ENCODE measurements at regions not wholly inside any gene's neighbourhood (a gene's known extent, or its start where the extent isn't known, plus 50 kb on each side); places are given as distances from the start of the nearest gene placed in this dataset.

- TF ChIP-seq CTCF (IDR thresholded peaks at IDR 0.05) (no peak), POLR2A (IDR thresholded peaks at IDR 0.05) (no peak)
These were observed 222.6 kb upstream of the KLF14 start for GRCh38 chr7:130956417-130957136.
